Caco-2 (cell line): ENCODE measurements at regions not wholly inside any gene's neighbourhood (a gene's known extent, or its start where the extent isn't known, plus 50 kb on each side); places are given as distances from the start of the nearest gene placed in this dataset.

Experiments
- BruUV-seq: library from RNA; stranded (reverse); fragments of 400-500 nt; replicated peaks from 2 replicates; lab custom pipeline; 2021; lab: Mats Ljungman, UMichigan
- CTCF ChIA-PET: fragments of 300-600 bp; sonication (Branson Sonifier 250); formaldehyde crosslinking; loops from one replicate; lab custom pipeline; 2022; ENCODE audit warnings: antibody characterized with exemption; lab: Charles Lee
- POLR2A ChIA-PET: fragments of 300-600 bp; sonication (Branson Sonifier 250); formaldehyde crosslinking; loops from one replicate; lab custom pipeline; 2022; ENCODE audit warnings: antibody characterized with exemption; lab: Charles Lee
- DNase-seq, 2 experiments: peaks; one replicate each; pipeline versions ENCODE4 v3.0.0 to v3.0.0-alpha.2; 2020 to 2022
- H3K27me3 ChIP-seq: replicated peaks from 2 replicates; pipeline ENCODE4 v1.6.0; 2011; ENCODE audit warnings: low read length; ENCODE audit not compliant: control insufficient read depth, insufficient read depth
- H3K36me3 ChIP-seq: 2 replicates; pipeline ENCODE4 v1.5.1; 2011; ENCODE audit warnings: low read length; ENCODE audit not compliant: control insufficient read depth, insufficient read depth
- H3K4me1 ChIP-seq: fragments of 250-450 bp; sonication (Bioruptor Pico); 2 replicates; pipeline ENCODE4 v1.5.1; 2020; ENCODE audit warnings: mild to moderate bottlenecking
- H3K4me3 ChIP-seq: 2 replicates; pipeline ENCODE4 v1.5.1; 2011; ENCODE audit warnings: low read depth, mild to moderate bottlenecking, control low read depth, low read length
- H3K9me3 ChIP-seq: fragments of 250-450 bp; sonication (Bioruptor Pico); 2 replicates; pipeline ENCODE4 v1.5.1; 2020; ENCODE audit warnings: mild to moderate bottlenecking, moderate library complexity
- H3K27ac Mint-ChIP-seq: one replicate; pipeline ENCODE4 v1.8.0; 2022; ENCODE audit warnings: mixed read lengths; ENCODE audit not compliant: unreplicated experiment
- H3K27me3 Mint-ChIP-seq: one replicate; pipeline ENCODE4 v1.8.0; 2022; ENCODE audit warnings: mixed read lengths; ENCODE audit not compliant: insufficient read depth, unreplicated experiment
- H3K36me3 Mint-ChIP-seq: one replicate; pipeline ENCODE4 v1.8.0; 2022; ENCODE audit warnings: mild to moderate bottlenecking, mixed read lengths; ENCODE audit not compliant: insufficient read depth, unreplicated experiment
- H3K4me1 Mint-ChIP-seq: one replicate; pipeline ENCODE4 v1.8.0; 2022; ENCODE audit warnings: low read depth, mixed read lengths; ENCODE audit not compliant: unreplicated experiment
- H3K4me3 Mint-ChIP-seq: one replicate; pipeline ENCODE4 v1.8.0; 2022; ENCODE audit warnings: mild to moderate bottlenecking, moderate library complexity, mixed read lengths; ENCODE audit not compliant: unreplicated experiment
- H3K9me3 Mint-ChIP-seq: one replicate; pipeline ENCODE4 v1.8.0; 2022; ENCODE audit warnings: mixed read lengths; ENCODE audit not compliant: unreplicated experiment
- intact Hi-C: fragments of 100-400 bp; cut with micrococcal nuclease; formaldehyde crosslinking; loops from one replicate; pipeline ENCODE4 v1.10.0; 2022; ENCODE audit not compliant: unreplicated experiment
- TF ChIP-seq, protein P1 (sequence below), 2 experiments: fragments of 200-600 bp in 1 of 2; IDR thresholded peaks; 1 replicate in 1 of 2; 2 replicates in 1 of 2; pipeline versions ENCODE4 v1.5.1 to v1.8.0; 2011 to 2022; ENCODE audit warnings: antibody characterized with exemption in 1 of 2, control low read depth in 1 of 2, inconsistent platforms in 1 of 2, low read depth in 1 of 2, low read length in 1 of 2, mild to moderate bottlenecking in 1 of 2, moderate library complexity in 1 of 2; ENCODE audit not compliant: insufficient read depth in 1 of 2, severe bottlenecking in 1 of 2, unreplicated experiment in 1 of 2

DNA sequence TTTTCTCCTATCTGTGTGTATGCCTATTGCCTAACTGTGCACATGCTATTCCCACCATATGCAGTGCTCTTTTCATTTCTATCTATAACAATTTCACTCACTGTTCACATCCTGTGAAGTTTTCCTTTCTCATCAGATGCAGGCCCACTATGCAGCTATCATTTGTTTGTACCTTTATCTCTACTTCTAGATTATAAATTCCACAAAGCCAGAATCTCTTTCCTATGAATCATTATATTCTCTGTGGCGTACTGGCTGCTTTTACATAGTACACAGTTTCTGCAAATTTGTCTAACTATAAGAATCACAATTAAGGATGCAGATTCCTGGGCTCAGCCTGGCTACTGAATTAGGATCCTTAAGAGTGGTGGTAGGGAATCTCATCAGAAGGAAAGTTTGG is 600.8 kb upstream of the ARRDC3 start:
- DNase-seq, result no peak
- CTCF ChIA-PET, result no interaction called here
- Mint-ChIP-seq H3K4me3 (no peak overlapping the region), H3K36me3 (no peaks in the 10 kb centered on the region), H3K4me1 (no peaks in the 10 kb centered on the region), H3K27me3 (peaks cover 6% of the 10 kb centered on the region), H3K9me3 (no peaks in the 10 kb centered on the region), H3K27ac (no peak overlapping the region)
- no TSS peak for BruUV-seq
- Histone ChIP-seq H3K4me1 (no peaks in the 10 kb centered on the region), H3K9me3 (no peaks in the 10 kb centered on the region; the same call in 1 of the 2 replicates), H3K4me3 (no peak overlapping the region), H3K36me3 (no peaks in the 10 kb centered on the region), H3K27me3 (no peaks in the 10 kb centered on the region)
- intact Hi-C loops, result no loop called here
- TF ChIP-seq, protein P1, sequence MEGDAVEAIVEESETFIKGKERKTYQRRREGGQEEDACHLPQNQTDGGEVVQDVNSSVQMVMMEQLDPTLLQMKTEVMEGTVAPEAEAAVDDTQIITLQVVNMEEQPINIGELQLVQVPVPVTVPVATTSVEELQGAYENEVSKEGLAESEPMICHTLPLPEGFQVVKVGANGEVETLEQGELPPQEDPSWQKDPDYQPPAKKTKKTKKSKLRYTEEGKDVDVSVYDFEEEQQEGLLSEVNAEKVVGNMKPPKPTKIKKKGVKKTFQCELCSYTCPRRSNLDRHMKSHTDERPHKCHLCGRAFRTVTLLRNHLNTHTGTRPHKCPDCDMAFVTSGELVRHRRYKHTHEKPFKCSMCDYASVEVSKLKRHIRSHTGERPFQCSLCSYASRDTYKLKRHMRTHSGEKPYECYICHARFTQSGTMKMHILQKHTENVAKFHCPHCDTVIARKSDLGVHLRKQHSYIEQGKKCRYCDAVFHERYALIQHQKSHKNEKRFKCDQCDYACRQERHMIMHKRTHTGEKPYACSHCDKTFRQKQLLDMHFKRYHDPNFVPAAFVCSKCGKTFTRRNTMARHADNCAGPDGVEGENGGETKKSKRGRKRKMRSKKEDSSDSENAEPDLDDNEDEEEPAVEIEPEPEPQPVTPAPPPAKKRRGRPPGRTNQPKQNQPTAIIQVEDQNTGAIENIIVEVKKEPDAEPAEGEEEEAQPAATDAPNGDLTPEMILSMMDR (IDR thresholded peaks at IDR 0.05; ENCODE audit: insufficient read depth in 1 of 2, low read depth in 1 of 2, low read length in 1 of 2, severe bottlenecking in 1 of 2, unreplicated experiment in 1 of 2), result no peak
- POLR2A ChIA-PET, result no interaction called here

- Histone ChIP-seq H3K4me1 (no peaks in the 10 kb centered on the region), H3K27me3 (no peaks in the 10 kb centered on the region), H3K4me3 (no peak overlapping the region), H3K36me3 (no peaks in the 10 kb centered on the region), H3K9me3 (no peaks in the 10 kb centered on the region; the same call in 1 of the 2 replicates)
- no peaks in the 10 kb centered on the region for H3K36me3 Mint-ChIP-seq
- DNase-seq, result no peak
- intact Hi-C loops, result no loop called here
- TF ChIP-seq, protein P1 (IDR thresholded peaks at IDR 0.05; ENCODE audit: insufficient read depth in 1 of 2, low read depth in 1 of 2, low read length in 1 of 2, severe bottlenecking in 1 of 2, unreplicated experiment in 1 of 2), result no peak
- H3K4me1 Mint-ChIP-seq, result no peaks in the 10 kb centered on the region
- ChIA-PET POLR2A (no interaction called here), CTCF (no interaction called here)
- H3K27ac Mint-ChIP-seq, result no peak overlapping the region
- H3K4me3 Mint-ChIP-seq, result no peak overlapping the region
- H3K27me3 Mint-ChIP-seq, result peaks cover 12% of the 10 kb centered on the region
- BruUV-seq, result no TSS peak
- no peaks in the 10 kb centered on the region for H3K9me3 Mint-ChIP-seq
Observed at GRCh38 chr5:91978221-91978882, 595.2 kb upstream of the ARRDC3 start.

DNA sequence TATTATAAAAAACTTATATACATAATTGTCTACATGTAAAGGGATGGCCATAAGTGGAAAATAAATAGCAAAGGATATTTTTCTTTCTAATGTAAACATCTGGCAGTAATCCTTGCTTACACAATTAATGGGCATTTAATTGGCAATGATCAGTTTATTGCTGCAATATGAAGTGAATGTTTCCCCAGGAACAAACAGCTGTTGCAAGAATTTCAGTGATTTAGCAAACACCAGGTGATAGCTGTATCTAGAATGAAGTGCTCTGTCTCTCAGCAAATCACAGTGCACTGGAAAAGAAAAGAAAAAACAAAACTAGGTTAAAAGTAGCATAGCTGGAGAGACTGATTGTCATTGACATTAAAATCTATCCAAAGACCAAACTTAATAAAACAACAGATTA is 594.5 kb upstream of the ARRDC3 start:
- POLR2A ChIA-PET, result no interaction called here
- H3K4me3 ChIP-seq, result no peak overlapping the region
- TF ChIP-seq, protein P1 (IDR thresholded peaks at IDR 0.05; ENCODE audit: insufficient read depth in 1 of 2, low read depth in 1 of 2, low read length in 1 of 2, severe bottlenecking in 1 of 2, unreplicated experiment in 1 of 2), result no peak
- no peak overlapping the region for H3K4me3 Mint-ChIP-seq
- no peak for DNase-seq
- H3K27ac Mint-ChIP-seq, result no peak overlapping the region
- intact Hi-C loops, result no loop called here
- no peaks in the 10 kb centered on the region for H3K9me3 Mint-ChIP-seq
- H3K4me1 Mint-ChIP-seq, result no peaks in the 10 kb centered on the region
- CTCF ChIA-PET, result no interaction called here
- H3K27me3 Mint-ChIP-seq, result peaks cover 12% of the 10 kb centered on the region
- H3K4me1 ChIP-seq, result no peaks in the 10 kb centered on the region
- H3K36me3 Mint-ChIP-seq, result no peaks in the 10 kb centered on the region
- BruUV-seq, result no TSS peak
- H3K36me3 ChIP-seq, result no peaks in the 10 kb centered on the region
- no peaks in the 10 kb centered on the region for H3K27me3 ChIP-seq
- no peaks in the 10 kb centered on the region for H3K9me3 ChIP-seq
